Mucosa of descending colon (tissue), 3 donors: ENCODE measurements at regions not wholly inside any gene's neighbourhood (a gene's known extent, or its start where the extent isn't known, plus 50 kb on each side); places are given as distances from the start of the nearest gene placed in this dataset.

Experiments
- ATAC-seq: fragments of 200-7000 bp; cut with Tn5 transposase; one replicate; pipeline ENCODE4 v1.9.1; 2020; ENCODE audit warnings: mild to moderate bottlenecking, moderate library complexity
- DNase-seq, 3 donors: peaks; one replicate each; pipeline ENCODE4 v3.0.0-alpha.2; 2020
- H3K36me3 ChIP-seq: fragments of 200-600 bp; one replicate; pipeline ENCODE4 v1.8.0; 2021; ENCODE audit warnings: low read depth, mild to moderate bottlenecking
- H3K4me1 ChIP-seq: fragments of 200-600 bp; one replicate; pipeline ENCODE4 v1.8.0; 2021; ENCODE audit warnings: low read depth, mild to moderate bottlenecking
- H3K4me3 ChIP-seq: fragments of 200-600 bp; one replicate; pipeline ENCODE4 v1.8.0; 2021; ENCODE audit warnings: mild to moderate bottlenecking
- H3K9me3 ChIP-seq: fragments of 200-600 bp; one replicate; pipeline ENCODE4 v1.8.0; 2021; ENCODE audit warnings: mild to moderate bottlenecking
- CTCF ChIP-seq: fragments of 200-600 bp; IDR thresholded peaks from one replicate; pipeline ENCODE4 v1.8.0; 2022; ENCODE audit warnings: antibody characterized with exemption, mild to moderate bottlenecking
- intact Hi-C, 2 donors: fragments of 100-400 bp; cut with DNase I in 1 of 2; cut with micrococcal nuclease in 1 of 2; formaldehyde crosslinking; loops; one replicate each; pipeline versions ENCODE4 v1.11.0 to v1.11.1; 2022; cut with DNase I, micrococcal nuclease
- donor health status: DM: no; HTN: no; CAD: no; lungs with moderate emphysema.
- donor health status: DM: no; HTN: no; CAD: no.
- donor health status: DM: no; HTN: yes; CAD: no.

GRCh38 chr18:8458546-8459215 is 150.6 kb upstream of the RAB12 start:
- no peak overlapping the region for H3K4me3 ChIP-seq
- ATAC-seq (no peak), DNase-seq (no peak)
- TF ChIP-seq CTCF = no peak
- H3K36me3 ChIP-seq = no peaks in the 10 kb centered on the region
- intact Hi-C loops = no loop called here
- H3K9me3 ChIP-seq = no peaks in the 10 kb centered on the region
- H3K4me1 ChIP-seq = no peaks in the 10 kb centered on the region

DNA sequence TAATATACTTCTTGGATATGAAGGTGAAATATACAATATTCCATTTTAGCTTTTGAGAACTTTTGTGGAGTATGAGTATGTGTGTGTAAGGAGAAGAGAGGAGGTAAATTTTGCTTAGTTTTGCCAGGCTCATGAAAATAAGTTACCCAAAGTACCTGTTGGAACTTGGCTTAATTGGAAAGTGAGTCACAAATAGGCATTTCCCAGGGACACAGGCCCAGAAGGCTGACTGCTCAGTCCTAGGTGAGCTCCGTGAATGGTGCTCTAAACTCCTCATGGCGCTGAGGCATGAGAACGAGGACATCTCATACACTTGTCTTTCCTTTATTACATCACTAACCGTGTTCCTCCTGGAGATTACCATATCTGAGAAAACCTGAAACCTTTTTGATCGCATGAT is 148.5 kb upstream of the RAB12 start:
- no peaks in the 10 kb centered on the region for H3K9me3 ChIP-seq
- TF ChIP-seq CTCF = no peak
- no peak for ATAC-seq

GRCh38 chr18:8461544-8461943 is 147.7 kb upstream of the RAB12 start:
- H3K36me3 ChIP-seq = no peaks in the 10 kb centered on the region
- no peaks in the 10 kb centered on the region for H3K9me3 ChIP-seq
- H3K4me1 ChIP-seq = no peaks in the 10 kb centered on the region
- intact Hi-C loops = no loop called here
- no peak overlapping the region for H3K4me3 ChIP-seq
- TF ChIP-seq CTCF = no peak
- ATAC-seq = no peak
- DNase-seq = no peak

More for the DNA sequence above, 148.5 kb upstream of the RAB12 start:
- intact Hi-C loops = no loop called here
- H3K4me1 ChIP-seq = no peaks in the 10 kb centered on the region
- DNase-seq = no peak
- H3K4me3 ChIP-seq = no peak overlapping the region
- no peaks in the 10 kb centered on the region for H3K36me3 ChIP-seq

DNA sequence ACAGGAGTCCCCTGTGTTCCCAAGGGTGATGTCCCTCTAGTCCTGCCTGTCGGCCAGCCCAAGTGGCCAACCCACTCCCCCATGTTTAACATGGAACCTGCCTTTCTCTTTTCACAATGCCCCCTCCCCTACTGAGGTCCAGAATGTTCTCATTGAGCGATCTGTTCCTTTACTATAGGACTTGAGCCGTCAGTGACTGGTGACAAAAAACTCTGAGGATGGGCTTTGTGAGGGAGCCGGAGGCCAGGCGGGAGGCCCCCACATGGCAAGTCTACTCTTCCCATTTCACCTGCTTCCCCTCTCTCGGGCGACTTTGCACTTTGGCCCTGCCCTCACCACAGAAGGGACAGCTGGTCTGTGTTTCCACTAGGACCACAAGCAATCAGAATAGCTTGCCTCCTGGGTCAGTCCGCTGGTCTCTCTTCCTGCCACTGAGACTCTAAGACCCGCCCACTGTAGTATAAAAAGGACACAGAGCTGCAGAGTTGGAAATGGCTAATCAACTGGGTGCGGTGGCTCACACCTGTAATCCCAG is 146.5 kb upstream of the RAB12 start:
- H3K4me3 ChIP-seq = no peak overlapping the region
- H3K4me1 ChIP-seq = no peaks in the 10 kb centered on the region
- ATAC-seq (no peak), DNase-seq (no peak)
- no peaks in the 10 kb centered on the region for H3K36me3 ChIP-seq
- intact Hi-C loops = no loop called here
- H3K9me3 ChIP-seq = no peaks in the 10 kb centered on the region
- TF ChIP-seq CTCF = no peak

- intact Hi-C loops = no loop called here
- no peak for DNase-seq
- Histone ChIP-seq H3K4me1 (no peaks in the 10 kb centered on the region), H3K36me3 (no peaks in the 10 kb centered on the region), H3K4me3 (no peak overlapping the region), H3K9me3 (no peaks in the 10 kb centered on the region)
- no peak for TF ChIP-seq CTCF
- no peak for ATAC-seq
Observed at GRCh38 chr18:8463791-8464190, 145.4 kb upstream of the RAB12 start.
